HG03103 (cell line): ENCODE measurements at regions not wholly inside any gene's neighbourhood (a gene's known extent, or its start where the extent isn't known, plus 50 kb on each side); places are given as distances from the start of the nearest gene placed in this dataset.
"Not testable (repeated sequence)": the region's sequence is repeated elsewhere in the genome, so short reads cannot be mapped to it uniquely, and the experiment has no call there.

Source experiments
- ATAC-seq: cut with Tn5 transposase; IDR thresholded peaks from one replicate; pipeline ENCODE4 v1.9.1; 2021; ENCODE audit warnings: low read depth; ENCODE audit not compliant: unreplicated experiment

DNA sequence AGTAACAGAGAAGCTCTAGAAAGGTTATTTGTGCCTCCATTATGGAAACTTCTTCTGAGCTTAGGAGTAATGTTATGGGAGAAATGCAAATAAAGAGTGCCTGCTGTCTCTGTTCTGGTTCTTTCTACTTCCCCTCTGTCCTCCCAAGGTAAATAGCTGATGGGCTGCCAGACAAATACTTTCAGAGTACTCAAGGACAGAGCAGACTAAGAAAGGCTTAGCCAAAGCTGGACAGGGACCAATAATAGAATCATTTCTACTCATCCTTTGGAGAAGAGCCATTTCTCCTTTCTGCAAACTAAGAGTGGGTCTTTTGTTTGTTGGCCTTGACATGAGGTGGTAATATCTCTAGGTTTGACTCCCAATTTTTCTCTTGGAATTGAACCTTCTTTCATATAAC, 136.1 kb downstream of the MID1IP1 start:
- no peak for ATAC-seq

DNA sequence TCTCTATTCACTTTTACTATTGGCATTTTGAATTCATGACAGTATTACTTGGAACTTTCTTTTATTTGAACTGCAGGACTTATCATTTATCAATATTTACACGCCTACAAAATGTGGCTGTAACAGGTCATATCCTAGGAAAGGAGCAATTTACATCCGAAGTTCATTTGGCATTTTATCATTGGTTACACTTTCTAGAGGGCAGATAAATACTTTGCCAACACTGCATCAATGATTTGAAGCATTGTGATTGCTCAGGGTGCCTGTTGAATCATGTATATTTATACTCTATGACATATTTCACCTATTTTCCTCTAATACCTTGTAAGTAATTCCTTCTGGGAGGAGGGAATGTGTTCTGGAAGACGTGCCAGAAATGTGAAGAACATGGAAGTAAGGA, 136.7 kb downstream of the MID1IP1 start:
- no peak for ATAC-seq

DNA sequence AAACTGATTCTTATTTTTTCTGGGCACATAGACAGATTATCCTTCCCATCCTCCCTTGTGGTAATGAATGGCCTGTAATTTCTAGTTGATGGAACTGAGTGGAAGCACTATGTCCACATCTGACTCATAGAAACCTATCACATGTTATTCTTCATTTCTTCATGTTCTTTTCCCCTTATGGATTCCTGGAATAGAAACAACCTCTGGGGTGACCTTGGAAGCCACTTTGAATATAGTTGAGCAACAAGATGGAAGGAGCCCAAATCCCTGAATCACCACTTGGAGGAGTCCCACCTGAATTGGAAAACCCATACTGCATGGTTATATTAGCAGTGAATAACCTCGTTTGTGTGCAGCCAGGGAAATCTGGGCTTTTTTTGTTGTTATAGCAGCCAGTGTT, 137.8 kb downstream of the MID1IP1 start:
- ATAC-seq: no peak

DNA sequence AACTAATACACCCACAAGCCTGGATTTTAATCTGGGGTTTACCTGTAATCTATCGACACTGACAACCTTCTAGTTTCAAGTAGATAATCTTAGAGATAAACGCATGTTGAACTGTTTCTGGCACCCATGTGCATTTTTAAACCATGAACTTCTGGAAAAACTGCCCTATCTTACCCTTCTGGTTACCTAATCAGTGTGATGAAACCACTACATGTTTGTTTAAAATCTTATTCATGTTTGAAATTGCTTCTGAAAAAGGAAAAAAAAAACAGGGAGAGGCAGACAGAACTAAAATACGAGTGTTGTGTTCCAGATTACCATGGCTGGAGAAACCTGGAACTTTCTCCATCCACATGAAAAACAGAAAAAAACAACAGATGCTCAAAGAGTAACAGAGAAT, 139.3 kb downstream of the MID1IP1 start:
- no peak for ATAC-seq

DNA sequence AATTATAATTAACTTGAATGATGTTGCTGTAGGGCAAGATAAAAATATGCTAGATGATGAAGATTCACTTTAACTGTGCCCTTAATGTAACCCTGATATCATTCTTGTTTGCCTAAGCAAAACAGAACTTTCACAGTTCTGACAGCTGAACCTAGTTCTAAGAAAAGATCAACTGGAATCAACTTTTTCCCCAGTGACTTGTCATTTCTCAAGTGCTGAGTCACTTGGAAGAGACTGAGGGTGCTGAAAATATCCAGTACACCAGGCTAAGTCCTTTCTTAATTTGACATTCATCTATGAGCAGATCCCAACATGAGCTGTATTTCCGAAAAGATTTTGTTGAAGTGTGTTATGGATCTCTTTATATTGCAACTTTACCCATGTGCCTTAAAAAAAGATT, 140.4 kb downstream of the MID1IP1 start:
- no peak for ATAC-seq

DNA sequence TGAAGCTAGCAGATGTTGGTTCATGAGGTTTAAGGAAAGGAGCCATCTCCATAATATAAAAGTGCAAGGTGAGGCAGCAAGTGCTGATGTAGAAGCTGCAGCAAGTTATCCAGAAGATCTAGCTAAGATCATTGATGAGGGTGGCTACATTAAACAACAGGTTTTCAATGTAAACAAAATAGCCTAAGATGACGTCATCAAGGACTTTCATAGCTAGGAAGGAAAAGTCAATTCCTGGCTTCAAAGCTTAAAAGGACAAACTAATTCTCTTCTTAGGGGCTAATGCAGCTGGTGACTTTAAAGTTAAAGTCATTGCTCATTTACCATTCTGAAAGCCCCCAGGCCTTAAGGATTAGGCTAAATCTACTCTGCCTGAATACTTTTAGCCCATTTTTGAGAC, 141.9 kb downstream of the MID1IP1 start:
- ATAC-seq: no peak

DNA sequence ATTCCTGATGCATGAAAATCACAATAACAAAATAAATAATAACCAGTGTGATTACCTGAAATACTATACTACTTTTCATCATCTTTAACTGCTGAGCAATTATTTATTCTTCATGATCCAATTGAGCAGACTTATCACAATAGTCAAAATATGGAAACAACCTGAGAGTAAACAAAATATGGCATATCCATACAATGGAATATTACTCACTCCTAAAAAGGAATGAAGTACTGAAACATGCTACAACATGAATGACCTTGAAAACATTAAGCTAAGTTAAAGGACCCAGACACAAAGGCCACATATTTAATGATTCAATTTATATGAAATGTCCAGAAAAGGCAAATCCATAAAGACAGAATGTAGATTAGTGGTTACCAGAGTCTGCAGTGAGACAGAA, 146.8 kb downstream of the MID1IP1 start:
- no peak for ATAC-seq

DNA sequence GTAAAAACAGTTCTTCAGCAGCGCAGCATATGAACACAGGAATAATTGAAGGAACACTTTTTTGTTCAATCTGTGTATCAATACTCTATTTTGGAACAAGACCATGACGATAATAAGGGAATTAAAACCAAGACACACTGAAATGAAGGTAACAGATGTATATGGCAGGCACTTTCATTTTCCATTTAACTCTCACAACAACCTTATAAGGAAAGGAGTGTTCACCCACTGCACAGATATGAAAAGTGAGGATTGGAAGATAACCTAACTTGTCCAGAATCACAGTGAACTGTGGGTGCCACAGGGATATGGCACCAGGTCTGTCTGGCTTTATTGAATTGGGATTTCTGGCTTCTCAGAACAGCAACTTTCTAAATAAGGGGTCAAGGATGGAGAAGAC, 153.3 kb downstream of the MID1IP1 start:
- no peak for ATAC-seq

DNA sequence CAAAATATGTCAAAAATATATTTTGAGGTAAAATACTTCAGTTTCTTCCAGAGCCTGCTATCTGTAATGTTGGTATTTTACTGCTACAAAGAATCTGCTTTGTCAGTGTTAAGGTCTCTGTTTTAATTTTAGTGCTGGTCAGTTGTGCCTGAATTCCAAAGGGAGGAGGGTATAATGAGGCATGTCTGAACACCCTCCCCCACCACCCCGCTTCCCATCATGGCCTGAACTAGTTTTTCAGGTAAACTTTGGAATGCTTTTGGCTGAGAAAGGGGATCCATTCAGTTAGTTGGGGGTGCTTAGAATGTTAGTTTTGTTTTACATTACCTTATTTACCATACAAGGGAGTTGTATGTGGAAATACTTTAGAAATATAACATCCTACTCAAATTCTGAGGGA, 158.5 kb downstream of the MID1IP1 start:
- ATAC-seq: no peak

DNA sequence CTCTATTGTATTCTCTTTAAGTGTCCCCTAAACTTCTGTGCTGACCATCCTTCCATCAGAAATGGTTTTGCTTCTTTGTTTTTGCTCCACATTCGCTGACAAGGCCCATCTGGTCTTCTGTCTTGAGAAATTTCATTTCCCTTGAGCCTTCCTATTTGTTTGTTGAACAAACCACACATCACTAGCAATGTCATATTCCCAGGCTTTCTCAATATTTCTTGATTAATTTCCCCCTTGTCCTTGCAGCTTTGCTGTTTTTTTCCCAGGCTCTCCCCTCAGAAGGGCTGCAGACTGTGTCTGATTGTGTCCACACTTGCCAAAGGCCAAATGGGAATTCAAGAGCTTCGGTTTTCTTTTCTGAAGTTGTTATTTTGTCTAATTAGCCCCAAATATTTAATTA, 158.9 kb downstream of the MID1IP1 start:
- ATAC-seq: no peak

DNA sequence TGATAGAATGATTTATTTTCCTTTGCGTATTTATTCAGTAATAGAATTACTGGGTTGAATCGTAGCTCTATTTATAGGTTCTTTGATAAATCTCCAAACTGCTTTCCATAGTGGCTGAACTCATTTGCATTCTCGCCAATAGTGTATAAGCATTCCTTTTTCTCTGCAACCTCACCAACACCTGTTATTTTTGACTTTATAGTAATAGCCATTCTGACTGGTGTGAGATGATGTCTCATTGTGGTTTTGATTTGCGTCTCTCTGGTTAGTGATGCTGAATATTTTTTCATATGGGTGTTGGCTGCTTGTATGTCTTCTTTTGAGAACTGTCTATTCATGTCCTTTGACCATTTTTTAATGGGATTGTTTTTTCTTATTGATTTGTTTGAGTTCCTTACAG, 160.7 kb downstream of the MID1IP1 start:
- ATAC-seq: no peak

DNA sequence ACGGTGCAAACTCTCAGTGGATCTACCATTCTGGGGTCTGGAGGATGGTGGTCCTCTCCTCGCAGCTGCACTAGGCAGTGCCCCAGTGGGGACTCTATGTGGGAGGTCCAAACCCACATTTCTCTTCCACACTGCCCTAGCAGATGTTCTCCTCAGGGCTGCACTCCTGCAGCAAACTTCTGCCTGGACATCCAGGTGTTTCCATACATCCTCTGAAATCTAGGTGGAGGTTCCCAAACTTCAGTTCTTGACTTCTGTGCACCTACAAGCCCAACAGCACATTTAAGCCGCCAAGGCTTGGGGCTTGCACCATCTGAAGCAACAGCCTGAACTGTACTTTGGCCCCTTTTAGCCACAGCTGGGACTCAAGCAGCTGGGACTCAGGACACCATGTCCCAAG, 162.0 kb downstream of the MID1IP1 start:
- ATAC-seq: not testable (repeated sequence)

DNA sequence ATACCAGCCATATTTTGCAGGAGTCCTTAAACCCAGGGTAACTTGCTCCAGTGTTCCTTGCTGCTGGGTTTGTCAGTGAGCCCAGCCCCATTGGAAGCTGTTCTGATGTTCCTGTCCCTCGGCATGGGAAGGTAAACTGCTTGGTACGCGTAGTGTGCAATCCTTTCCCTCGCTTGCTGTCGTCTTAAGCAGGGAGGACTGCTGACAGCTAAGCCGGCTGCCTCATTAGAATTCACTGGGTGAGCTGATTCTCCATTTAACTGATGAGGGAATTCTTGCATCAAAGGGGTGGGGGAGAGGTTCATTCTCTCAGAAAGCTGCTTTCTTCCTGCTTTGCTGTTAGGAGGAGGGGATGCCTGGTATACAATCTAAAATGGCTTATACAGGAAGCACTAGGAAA, 164.6 kb downstream of the MID1IP1 start:
- ATAC-seq: no peak

DNA sequence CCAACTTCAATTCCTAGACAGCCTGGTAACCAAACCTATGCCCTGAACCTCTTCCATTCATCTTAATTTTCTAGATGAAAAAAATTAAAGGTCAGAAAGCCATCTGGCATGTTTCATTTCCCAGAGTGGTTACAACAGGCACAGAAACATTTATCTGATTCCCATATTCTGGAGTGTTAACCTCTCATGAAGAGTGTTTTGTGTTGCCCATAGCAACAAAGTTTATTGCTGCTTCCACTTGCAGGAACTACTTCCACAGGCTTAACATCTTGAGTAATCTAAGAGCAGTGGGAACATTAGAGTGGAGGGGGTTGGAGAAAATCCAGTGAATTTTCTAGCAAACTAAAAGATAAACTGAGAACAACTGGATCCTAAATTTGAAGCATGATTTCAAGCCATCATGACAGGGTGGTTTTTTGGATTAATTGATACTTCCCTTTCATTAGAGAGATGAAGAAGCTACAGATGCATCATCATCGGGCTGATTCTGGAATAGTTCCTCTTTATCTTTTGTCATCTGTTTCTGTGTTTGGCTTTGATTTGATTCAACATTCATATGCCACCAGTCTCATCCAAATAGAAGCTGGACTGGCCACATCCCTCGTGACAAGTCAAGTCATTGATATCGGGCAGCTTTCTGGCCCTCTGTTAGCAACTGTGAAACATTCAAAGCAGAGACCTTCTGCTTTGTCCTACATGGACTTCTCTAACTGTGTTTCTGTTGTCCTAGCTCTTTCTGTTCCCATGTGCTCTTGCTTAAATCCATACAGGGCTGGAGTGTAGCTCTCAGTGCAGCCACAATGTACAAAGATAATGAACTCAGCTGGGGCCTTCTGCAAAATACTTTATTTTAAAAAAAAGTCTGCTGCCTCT, 167.3 kb downstream of the MID1IP1 start:
- no peak for ATAC-seq

DNA sequence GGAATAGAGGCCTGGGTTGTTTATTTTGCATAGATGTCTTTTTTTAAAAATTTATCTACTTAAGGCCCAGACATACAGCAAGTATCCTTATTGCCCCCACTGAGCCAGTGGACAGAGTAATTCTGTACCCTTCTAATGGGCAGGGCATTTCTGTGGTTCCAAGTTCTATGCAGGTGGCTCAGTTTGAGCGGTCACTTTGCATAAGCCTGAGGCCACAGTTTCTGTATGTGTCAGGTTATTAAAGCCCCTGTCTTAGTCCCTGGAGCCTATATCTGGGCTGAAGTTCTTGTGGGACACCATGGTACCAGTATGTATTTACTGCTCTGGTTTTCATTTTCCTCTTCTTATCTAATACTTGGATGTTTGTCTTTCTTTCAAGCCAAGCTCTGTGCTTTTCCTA, 168.8 kb downstream of the MID1IP1 start:
- ATAC-seq: no peak

DNA sequence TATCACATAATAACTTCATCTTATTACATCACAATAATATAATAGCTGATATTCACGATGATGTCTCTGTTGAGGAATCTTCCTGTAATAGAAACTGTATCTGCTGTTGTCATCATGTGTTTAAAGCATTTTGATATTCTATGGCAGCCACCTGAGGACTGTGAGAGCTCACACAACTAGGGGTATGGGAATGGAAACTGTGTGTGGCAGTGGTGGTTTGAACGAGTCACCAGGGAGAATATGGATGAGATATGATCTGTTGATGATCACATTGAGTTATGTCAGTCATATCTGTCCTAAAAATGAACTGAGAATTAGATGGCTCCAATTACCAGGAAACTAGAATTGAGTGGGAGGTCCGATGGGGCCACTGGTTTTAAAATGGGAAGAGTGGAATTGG, 169.6 kb downstream of the MID1IP1 start:
- ATAC-seq: no peak

DNA sequence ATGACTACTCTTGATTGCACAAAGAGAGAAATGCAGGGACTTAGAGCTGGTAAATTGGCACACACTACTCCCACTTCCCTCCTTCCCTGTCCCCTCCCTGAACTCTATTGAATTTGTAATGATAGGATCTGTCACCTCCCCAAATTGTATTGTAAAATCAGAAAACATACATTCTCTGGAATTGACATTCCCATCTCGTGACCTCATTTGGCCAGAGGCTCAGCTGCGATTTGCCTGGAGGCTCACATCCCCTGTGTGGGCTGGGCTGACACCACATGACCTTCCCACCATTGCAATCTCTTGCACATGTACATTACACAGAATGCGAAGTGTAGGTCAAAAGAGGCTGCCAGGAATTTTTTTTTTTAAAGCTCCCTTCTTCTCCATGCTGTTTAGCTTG, 172.1 kb downstream of the MID1IP1 start:
- ATAC-seq: no peak

DNA sequence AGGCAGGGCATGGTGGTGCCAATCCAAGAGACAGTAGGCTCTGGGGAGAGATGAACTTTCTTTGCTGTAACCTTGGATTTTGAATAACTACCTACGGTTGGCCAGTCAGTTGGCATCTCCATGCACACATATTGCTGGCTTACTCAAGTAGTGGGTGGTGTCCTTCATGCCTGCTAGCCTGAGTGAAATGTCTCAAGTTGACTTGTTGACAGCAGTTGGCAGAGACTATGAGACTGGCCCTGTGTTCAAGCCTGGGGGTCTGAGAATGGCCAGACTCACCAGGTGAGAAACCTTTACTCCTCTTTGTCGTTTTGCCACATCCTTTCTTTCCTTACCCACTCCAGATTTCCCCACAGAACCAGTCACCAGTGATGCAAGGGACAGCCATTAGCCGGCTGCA, 173.3 kb downstream of the MID1IP1 start:
- ATAC-seq: no peak

DNA sequence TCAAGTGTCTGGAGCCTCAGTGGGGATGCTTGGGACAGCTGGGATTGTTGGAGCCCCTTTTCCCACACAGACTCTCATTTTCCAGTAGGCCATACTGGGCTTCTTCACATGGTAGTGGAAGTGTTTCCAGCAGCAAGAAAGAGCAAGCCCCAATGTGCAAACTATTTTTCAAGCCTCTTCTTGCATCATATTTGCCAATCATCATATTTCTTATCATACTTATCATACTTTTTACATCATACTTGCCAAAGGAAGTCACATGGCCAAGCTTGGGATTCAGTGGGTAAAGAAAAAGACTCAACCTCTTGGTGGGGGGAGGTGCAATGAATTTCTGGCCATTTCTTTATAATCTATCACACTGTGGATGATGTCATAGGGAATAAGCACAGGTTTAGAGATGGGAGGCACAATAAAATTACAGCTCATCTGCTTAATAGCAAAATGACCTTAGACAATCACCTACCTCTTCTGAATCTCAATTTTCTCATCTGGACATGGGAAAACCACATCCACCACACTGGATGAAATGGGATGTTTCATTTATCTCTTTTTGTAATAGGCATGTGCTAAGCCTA, 174.2 kb downstream of the MID1IP1 start:
- ATAC-seq: no peak

DNA sequence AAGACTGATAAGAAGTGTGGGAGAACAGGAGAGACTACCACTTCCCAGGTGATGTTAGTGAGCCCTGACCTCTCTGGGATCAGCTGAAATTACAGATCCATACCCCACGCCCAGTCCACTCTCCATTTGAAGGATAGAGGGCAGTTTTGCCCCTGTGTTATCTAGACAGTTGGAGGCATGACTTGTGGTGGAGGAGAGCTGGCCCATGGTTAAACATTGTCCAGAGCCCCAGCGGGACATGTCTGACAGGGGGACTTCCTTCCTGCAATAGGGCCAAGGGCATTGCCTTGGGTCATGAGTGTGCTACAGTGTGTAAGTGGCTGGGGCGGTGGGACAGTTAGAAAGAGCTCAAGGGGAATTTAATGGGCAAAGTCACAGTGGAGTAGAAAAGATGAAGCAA, 181.1 kb downstream of the MID1IP1 start:
- ATAC-seq: no peak

DNA sequence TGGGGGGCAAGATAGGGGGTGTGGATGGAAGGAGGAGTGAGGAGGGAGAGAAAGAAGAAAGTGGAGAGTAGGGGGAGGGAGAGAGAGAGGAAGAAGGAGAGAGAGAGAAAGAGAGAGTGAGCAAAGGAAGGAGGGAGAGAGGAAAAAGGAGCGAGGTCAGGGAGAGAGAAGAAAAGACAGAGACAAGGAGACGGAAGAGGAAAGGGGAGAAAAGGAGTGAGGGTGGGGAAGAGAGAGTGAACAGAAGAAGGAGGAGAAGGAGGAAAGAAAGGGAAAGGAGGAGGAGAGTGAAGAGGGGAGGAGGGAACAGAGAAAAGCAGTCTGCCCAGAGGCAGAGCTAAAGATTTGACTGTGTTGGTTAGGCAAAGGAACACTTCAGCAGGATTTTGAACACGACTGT, 181.6 kb downstream of the MID1IP1 start:
- no peak for ATAC-seq

DNA sequence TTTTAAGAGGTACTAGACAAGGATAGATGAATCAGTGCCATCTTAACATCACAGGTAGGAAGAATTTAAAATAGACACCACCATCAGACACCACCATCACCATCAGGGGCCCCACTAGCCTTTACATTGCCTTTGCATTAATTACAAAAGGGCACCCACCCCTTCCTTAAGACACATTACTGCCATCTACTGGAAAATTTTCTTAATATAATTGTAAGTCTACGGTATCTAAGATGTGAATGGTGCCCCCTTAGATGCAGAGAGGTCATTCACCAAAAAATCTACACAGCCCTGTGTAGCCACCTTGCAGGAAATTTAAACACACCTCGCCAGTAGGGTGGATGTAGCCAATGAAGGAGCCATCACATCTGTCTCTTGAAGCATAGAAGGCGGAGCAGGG, 184.1 kb downstream of the MID1IP1 start:
- no peak for ATAC-seq
